Activated CD8-positive, alpha-beta memory T cell treated with anti-CD3 and anti-CD28 coated beads, Interleukin-2, amount 50 U/mL, for 48 hours (primary cell): ENCODE measurements at regions not wholly inside any gene's neighbourhood (a gene's known extent, or its start where the extent isn't known, plus 50 kb on each side); places are given as distances from the start of the nearest gene placed in this dataset.
"Not testable (repeated sequence)": the region's sequence is repeated elsewhere in the genome, so short reads cannot be mapped to it uniquely, and the experiment has no call there.

Experiments used
- DNase-seq: peaks from one replicate; pipeline ENCODE4 v3.0.0-alpha.2; 2020

DNA sequence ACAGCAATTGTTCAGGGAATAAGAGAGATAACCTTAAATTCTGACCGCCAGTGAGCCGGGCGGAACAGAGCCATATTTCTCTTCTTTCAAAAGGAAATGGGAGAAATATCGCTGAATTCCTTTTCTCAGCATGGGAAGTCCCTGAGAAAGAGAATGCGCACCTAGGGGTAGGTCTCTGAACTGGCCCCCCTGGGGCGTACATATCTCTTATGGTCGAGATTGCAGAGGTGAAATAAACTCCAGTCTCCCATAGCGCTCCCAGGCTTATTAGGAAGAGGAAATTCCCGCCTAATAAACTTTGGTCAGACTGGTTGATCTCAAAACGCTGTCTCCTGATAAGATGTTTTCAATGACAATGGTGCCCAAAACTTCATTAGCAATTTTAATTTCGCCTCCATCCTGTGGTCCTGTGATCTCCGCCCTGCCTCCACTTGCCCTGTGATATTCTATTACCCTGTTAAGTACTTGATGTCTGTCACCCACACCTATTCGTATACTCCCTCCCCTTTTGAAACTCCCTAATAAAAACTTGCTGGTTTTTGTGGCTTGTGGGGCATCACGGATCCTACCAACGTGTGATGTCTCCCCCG is 195.8 kb upstream of the HMCN1 start:
- not testable (repeated sequence) for DNase-seq

DNA sequence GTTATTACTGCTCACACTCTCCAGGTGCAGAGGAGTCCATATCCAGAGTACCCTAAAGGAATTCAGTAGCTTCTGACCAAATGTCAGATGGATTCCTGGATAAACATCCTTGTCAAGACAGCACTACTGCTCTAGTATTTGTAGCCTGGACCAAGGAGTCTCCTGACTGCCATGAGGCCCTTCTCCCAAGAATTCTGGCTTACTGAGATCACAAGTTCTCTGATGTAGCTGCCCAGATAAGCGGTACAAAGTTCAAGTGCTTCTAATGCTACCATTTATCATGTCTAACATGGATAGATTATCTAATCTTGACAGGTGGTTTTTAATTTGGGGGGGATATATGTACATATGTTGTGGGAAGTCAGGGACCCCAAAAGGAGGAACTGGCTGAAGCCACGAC is 196.6 kb upstream of the HMCN1 start:
- no peak for DNase-seq

DNA sequence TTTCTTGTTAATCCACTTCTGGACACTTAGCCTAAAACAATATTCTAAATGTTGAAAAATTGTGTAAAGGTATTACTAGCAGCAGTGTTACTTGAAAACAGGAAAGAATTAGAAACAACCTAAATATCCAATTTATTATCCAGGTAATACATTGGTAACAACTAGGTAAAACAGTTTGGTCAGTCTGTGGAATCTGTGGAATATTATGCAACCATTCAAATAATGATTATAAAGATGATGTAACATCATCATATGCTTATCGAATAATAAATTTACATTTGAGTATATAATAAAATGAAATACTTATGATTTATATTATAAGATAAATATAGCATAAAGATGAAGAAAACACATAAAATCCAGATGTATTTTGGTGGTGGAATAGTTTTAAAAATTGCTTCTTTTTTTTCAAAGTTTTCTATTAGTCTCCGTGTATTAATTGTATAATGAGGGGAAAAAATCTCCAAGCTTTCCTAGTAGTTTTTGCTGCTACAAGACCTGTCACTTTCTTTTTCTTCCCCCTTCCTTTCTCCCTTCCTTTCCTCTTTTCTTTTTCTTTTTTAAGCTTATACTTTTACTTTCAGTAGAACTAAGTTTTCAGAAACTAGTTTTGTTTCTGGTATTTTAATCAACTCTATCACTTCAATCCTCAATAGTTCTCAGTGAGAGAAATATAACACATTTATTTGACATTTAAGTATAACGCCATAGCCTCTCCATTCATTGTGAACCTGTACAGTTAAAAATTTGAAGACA is 197.8 kb upstream of the HMCN1 start:
- DNase-seq, result no peak

DNA sequence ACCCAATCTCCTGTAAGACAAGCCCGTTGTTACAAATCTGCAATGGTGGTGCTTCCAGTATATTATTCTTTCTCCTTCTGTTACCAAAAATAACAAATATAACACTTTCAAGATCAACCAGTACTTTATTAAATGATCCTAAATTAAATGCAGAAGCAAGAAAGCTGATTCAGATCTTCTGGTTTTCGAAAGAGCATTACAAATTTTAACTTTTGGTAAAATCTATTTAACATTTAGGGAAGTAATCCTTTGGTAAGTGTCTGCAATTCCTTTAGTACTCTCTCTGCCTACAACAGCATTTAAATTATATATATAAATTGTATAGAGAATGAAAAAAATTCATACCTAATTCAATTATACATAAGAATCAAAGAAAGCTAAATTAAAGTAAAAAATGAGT is 198.6 kb upstream of the HMCN1 start:
- no peak for DNase-seq

DNA sequence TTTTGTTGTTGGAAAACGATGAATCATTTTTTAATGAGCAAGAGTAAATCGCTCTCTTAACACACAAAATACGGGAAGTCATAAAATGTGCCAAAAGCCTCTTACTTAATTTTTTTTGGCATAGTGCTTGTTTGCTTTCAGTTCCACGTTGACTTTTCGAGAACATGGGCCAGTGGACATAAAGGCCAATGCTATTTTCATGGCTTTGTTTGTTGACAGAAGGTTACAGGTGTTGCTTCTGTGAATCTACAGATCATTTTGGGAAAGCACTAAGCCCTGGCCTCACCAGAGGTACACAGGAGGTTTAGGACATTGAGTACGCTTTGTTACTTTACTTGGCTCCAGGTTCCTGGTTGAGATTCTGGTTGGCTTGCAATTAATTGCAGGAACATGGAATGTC is 199.4 kb upstream of the HMCN1 start:
- DNase-seq, result no peak

DNA sequence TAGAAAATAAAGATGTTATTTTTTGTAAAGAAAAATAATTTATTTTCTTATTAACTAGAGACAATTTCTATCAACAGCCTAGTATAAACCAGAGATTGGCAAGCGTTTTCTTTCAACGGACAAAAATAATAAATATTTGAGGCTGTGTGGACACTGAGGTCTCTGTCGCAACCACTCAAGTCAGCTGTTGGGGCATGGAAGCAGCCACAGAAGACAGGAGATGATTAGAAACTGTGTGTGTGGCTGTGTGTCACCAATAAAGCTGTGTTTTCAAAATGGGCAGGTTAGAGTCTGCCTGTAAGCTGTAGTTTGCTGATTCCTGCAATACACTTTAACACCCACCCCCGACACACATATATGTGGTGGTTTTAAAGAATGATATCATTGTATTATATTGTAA is 200.6 kb upstream of the HMCN1 start:
- no peak for DNase-seq

DNA sequence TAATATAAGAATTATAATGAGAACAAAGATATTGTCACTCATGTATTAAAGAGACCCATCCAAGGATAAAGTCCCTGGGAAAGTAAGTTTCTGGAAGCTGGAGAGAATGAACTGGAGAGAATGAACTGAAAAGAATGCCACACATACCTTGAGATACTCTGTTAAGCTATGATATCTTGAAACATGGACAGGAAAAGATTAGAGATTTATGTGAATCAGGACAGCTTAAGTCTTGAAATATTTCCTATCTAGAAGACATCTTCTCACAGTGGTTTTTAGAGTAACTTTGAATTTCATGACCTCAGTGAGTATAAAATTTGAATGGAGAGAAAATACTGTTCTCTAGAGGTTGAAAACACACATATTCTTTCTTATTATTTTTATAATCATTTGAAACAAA is 201.3 kb upstream of the HMCN1 start:
- DNase-seq, result no peak

DNA sequence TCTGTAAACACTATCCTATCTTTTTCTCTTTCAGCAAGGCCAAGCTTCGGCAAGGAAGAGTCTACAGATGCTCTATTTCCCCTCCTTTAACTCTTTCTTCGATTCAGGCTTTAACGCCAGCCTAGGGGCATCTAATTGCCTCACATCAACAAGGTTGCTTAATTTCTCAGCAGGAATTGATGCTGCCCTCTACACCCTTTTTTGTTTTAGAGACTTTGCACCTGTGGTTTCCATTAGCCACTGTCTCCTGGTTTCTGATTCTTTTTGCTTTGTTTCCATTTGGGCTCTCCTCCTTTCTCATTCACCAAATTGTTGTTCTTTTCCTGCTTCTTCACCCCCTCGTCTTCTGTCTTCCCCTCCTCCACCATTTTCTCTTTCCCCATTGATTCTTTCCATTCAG is 202.4 kb upstream of the HMCN1 start:
- no peak for DNase-seq

DNA sequence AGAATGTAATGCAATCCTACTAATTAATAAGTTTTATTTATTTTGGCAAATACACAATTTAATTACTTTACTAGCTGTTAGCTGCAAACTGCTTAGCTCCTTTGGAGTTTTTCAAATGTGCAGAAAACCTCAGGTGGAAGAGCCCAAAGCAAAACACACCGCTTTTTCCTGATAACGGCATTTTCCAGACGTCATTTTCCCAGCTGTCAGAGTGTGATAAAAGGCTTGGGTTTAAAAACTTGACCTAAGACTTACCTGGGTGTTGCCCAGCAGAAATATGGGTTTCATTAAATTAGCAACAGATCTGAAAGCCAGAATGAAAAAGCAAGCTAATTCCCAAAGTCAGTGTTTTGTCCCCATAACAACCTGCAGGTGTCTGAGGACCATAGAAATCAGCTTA is 204.0 kb upstream of the HMCN1 start:
- DNase-seq, result no peak

DNA sequence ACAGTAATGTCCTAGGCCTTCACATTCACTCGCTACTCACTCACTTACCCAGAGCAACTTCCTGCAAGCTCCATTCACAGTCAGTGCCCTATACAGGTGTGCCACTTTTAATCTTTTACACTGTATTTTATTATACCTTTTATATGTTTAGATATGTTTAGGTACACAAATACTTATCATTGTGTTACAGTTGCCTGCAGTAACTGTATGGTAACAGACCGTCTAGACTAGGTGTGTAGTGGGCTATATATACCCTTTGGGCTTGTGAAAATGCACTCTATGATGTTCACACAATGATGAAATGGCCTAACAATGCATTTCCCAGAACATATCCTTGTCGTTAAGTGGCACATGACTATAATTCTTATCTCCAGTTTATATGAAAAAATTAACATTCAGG is 204.5 kb upstream of the HMCN1 start:
- no peak for DNase-seq

DNA sequence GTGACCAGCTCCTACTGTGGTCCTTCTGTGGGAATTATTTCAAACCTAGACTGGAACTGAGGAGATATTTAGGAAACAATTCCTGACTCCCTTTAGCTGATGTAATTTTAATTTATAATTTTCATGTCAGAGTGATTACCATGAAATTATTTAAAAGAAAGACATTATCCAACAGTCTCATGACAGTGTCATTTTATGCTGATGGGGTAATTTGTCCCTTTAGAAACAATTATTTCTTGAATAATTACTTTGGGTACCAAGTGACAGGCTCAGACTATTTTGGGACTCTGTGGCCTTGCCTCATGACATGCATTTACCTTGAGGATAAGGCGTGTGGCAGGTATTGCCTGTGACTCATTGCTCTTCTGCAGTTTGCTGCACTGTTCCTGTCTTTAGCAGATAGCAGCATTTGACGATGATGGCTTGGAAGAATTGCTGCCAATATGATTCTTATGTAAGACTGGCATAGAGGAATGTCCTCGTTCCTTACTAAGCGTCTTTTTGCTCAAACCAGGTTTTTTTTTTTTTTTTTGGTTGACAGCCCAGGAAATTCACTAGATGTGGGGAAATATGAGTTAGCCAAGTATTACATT is 206.0 kb upstream of the HMCN1 start:
- no peak for DNase-seq

DNA sequence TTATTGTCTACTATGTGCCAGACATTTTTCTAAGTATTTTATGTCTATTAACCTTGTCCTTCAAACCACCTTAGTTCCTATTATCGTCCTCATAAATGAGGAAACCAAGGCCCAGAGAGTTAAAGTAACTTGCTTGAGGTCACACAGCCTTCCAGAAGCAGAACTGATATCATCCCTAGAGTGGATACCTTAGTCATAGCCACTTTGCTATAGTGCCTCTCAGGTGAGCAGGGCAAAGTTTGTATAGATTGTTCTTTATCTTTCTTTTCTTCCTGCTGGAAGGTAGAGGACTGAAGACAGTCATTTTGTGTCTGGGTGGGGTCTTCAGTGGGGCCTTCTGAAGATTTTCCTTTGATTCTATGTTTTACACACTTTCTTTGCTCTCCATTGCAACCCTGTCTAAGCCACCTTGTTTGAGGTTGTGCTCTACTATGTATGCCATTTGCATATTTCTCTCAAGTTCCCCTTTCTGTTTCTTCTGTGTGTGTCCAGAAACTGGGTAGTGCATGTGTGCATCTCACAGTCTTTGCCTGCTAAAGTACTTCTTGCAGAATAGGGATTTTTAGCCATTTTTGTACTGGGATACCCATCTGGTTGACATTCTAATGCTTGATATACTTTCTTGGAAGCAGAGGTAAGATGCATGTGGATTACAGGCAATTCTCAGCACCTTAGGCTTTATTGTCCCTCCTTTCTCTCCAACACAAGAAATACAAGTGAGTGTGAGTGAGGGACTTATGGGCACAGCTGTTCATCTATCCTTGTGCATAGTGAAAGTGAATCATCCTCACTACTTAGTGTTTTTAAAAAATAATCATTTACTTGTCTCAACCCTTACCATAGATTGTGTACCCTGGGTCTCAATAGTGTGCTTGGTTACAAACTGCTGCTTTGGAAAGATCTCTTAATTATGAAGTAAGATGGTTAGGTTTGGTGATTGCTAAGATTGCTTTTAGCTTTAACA is 207.6 kb upstream of the HMCN1 start:
- DNase-seq, result no peak

DNA sequence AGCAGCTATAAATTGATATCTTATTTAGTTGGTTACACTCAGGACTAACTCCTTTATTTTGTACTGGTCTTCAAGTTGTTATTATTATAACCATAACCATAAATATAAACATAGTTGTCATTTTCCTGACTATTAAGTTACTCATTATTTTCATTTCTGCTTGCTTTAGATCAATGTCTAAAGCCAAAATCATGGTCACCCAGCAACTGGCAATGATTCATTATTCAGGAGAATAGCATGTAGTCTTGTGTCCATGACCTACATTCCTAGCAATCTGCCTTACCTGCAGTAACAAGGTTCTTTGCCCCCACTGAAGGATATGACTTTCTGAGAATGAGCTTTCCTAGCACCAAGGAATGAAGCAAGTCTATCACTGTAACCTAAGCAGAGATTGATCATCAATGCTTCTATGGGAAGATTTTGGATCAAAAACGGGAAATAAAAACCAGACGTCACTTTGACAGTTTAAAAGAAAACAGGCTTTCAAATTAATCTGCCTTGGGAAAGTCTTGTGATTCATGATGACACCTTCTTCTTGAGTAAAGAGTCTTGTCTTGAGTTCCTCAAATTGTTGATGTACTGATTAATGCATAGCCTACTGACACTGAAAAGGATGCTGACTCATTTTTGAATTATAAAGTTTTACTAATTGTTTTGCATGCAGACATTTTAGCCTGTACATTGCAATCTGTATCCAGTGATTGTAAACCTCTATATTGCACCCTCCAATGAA is 203.3 kb upstream of the IVNS1ABP start:
- no peak for DNase-seq

DNA sequence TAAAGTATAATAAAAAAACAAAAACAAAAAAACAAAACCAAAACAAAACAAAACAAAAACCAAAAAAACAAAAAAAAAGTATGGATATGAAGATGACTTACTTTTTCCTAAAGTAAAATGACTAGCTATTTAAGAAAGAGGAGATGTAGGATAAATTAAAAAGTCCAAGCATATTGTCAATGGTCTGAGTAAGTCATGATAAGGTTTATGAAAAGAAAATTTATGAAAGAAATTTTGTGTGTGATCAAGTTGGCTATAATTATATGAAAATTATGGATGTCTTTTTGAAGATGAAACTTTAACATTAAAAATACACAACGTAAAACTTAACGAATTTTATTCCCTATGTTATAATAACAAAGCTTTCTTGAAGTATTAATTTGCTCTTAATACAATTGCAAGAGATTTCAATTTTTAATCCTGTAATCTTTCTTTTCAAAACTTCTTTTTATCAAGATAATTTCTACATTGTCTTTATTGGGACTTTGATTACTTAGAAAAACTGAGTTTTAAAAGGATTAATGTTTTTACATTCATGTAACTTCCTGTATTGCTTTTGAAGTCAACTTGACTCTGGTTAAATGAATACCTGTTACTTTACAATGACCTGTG is 200.9 kb upstream of the IVNS1ABP start:
- DNase-seq, result no peak

DNA sequence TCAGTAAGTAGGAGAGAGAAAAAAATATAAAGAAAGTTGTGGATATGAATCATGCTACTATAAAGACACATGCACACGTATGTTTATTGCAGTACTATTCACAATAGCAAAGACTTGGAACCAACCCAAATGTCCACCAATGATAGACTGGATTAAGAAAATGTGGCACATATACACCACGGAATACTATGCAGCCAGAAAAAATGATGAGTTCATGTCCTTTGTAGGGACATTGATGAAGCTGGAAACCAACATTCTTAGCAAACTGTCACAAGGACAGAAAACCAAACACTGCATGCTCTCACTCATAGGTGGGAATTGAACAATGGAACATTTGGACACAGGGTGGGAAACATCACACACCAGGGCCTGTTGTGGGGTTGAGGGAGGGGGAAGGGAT is 200.3 kb upstream of the IVNS1ABP start:
- not testable (repeated sequence) for DNase-seq

DNA sequence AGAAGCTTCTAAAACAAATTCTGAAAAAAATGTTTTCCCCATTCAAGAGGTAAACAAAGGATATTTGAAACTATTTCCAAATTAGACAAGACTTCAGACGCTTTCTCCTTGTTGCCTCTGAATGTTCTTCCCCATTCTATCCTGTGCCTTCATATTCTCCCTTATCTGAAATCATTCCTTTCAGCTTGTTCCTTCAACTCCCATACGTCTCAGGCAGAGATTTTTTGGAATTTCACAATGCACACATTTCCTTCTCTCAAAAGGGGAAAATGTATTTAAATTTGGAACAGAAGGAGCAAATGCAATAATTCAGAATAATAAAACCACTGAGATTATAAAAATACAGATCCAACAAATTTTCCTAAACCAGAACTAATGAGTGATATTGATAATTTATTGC is 198.7 kb upstream of the IVNS1ABP start:
- DNase-seq, result no peak

DNA sequence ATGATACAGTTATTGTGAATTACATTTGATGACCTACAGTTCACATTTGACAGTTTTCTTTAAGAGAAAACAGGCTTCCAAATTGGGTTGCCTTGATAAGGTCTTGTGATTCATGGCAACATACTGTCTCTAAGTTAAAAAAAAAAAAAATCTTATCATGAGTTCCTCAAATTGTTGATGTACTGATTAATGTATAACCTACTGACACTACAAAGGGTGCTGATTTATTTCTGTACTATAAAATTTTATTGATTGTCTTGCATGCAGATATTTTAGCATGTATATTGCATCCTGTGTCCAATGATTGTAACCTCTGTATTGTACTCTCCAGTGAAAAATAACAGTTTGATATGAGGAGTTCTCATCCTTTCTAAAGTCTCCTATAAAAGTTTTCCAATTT is 197.3 kb upstream of the IVNS1ABP start:
- DNase-seq, result no peak

DNA sequence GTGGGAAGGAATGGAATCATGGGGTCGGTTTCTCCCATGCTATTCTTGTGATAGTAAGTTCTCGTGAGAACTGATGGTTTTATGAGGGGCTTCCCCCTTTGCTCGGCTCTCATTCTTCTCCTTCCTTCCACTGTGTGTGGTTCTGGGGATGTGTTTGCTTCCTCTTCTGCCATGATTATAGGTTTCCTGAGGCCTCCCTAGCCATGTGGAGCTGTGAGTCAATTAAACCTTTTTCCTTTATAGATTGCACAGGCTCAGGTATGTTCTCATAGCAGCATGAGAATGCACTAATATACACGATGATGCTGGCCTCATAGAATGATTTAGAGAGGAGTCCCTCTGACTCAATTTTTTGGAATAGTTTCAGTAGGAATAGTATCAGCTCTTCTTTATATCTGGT is 195.4 kb upstream of the IVNS1ABP start:
- DNase-seq, result no peak

DNA sequence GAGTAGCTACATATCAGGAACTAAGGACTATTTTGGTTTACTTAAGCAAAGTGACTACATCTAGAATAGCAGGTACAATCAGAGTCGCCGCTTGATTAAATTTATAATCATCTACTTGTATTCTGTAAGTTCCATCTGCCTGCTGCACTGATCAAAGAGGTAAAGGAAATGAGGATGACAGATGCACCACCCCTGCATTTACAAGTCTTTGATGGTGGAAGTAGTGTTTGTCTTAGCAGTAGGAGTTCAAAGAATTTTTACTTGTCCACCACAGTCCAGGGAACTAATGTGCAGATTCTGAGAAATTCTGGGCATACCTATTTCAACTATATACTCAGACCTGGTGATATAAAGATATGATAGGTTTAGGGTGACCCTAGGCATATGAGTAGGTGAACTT is 184.1 kb upstream of the IVNS1ABP start:
- no peak for DNase-seq

DNA sequence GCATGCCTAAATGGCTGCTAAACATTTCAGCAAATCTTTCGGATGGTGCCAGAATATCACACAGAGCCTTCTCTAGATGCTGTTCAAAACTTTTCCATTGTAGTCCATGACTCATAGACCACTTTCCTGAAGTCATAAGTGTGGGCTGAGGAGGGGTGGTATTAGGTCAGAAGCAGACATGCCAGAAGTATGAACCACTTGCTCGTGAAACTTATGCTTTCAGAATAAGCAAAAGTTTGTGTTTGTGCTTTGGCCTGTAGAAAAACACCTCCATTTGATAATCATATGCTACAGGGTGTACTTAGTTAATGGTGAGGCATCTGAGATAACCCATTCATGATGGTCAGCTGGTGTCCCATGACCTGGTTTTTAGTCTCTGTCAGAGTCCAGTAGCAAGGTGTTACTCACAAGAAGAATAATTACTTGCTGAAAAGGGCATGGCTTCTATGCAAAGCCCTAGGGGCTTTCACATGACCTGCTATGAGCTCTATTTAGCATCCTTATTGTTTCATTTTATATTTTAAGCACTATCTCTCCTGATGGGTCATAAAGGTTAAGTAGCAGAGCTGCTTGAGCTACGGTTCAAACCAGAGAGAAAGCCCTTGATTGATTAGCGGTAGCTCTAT is 183.1 kb upstream of the IVNS1ABP start:
- no peak for DNase-seq

DNA sequence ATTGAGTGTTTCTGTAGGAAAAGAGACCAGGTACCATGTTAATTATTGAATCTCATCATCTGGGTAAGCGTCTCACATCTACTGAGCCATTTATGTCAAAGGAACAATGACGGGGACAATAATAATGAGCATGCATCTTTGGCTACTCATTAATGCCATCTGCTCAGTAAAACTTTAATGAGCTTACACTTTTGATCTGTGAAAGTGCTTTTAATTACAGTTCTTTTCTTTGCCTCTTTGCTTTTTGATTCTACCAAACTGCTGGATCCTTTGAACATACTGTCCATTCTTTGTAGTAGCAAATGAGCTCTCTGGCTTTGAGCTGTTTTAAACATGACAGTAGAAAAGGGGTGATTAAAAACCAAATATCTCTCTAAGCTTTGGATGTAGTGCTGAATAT is 181.2 kb upstream of the IVNS1ABP start:
- no peak for DNase-seq

DNA sequence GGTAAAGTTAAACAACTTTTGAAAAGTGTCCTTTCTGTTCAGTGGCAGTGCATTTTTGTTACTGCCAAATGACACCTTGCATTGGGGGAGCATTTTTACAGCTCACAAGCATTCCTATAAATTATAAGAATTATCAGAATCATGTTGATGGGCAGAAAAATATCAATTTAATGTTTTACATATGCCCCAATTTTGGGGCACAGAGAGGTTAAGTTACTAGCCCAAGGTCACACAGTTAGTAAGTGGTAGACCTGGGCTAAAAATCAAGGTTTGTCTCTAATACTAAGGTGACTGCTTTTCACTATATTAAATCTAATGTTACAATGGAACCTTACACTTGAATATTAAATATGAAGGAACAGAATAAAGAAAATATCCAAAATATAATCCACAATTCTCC is 180.1 kb upstream of the IVNS1ABP start:
- DNase-seq, result no peak
